HG02759 (cell line): ENCODE measurements at regions not wholly inside any gene's neighbourhood (a gene's known extent, or its start where the extent isn't known, plus 50 kb on each side); places are given as distances from the start of the nearest gene placed in this dataset.

Source experiments
- ATAC-seq: cut with Tn5 transposase; IDR thresholded peaks from one replicate; pipeline ENCODE4 v1.9.1; 2021; ENCODE audit warnings: mild to moderate bottlenecking, moderate library complexity; ENCODE audit not compliant: unreplicated experiment

DNA sequence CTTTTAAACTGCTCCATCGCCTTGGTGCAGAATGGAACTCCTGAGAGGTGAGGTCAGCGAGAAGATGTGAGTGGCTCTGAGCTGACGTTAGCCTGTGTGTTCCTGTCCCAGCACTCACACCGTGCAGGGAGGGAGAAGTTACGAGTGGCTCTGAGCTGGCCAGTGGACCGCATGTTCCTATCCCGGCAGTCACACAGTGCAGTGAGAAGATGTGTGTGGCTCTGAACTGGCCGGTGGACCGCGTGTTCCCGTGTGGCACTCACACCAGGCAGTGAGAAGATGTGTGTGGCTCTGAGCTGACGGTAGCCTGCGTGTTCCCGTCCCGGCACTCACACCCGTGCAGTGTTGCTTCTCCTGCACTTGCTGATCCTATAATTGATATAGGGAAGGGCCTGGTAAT is 59.9 kb downstream of the VCPKMT start:
- ATAC-seq: no peak

DNA sequence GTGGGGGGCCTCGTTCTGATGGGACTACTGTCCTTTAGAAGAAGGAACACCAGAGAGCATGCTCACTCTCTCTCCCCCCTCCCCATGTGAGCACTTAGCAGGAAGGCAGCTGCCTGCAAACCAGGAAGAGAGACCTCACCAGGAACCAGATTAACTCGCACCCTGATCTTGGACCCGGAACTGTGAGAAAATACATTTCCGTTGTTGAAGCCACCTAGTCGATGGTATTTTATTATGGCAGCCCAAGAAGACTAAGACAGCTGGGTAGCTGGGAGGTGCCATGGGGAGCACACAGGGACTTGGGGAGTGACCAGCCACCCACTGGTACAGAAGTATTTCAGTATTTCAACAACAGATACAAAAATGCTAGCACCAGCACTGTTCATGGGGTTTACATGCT is 59.0 kb downstream of the VCPKMT start:
- ATAC-seq: no peak

GRCh38 chr14:50058113-50058512 is 58.3 kb downstream of the VCPKMT start:
- ATAC-seq: no peak
